ENCODE measurements at regions not wholly inside any gene's neighbourhood (a gene's known extent, or its start where the extent isn't known, plus 50 kb on each side); places are given as distances from the start of the nearest gene placed in this dataset.

DNA sequence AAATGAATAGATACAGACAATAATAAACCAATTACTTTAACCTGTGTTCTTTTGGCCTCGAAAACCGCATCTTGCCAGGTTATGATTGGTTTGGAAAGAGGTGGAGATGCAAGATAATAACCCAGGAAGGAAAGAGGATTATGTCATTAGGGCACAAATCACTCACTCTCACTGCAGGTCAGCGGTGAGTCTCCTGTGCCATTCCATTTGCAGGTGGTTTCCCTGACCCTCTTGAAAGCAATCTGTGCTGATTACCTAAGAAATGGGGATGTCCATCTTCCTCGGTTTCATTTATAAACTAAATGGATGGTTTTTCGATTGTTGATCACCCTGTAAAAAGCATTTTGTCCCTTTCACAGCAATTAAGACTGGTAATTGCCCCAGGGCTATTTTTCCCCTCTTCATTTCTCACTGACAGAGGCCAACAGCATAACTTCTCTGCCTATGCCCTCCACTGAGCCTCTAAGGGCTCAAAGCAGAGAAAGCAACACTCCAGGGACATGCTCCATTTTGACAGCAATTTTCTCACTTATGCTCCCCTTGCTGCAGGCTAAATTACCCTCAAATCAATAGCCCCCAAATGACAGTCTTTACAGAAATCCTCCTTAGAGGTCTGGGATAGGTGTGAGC is 257.5 kb downstream of the IPMK start:
- no peak for DNase-seq

DNA sequence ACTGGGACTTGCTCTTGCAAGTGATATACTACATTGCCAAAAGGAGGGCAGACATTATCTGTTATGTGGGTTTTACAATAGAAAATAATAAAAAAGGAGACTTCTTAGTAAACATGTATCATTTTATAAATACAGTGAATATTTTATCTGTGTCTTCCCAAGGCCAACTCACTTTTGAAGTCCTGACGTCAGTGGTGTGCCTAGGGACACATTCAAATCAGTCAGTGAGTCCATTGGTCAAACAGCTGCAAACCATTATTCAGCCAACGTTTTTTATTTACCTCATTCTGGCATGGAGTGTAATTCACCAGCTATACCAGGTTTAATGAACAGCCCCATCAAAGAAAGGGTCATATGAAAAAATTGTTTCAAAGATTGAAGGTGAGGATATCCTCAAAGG is 263.7 kb downstream of the IPMK start:
- no peak for DNase-seq

- no peak for DNase-seq
These were observed 266.5 kb downstream of the IPMK start for GRCh38 chr10:58001159-58001558.

- no peak for DNase-seq
These were observed 271.2 kb downstream of the IPMK start for GRCh38 chr10:57996536-57996935.

- no peak for DNase-seq
These were observed 274.4 kb downstream of the IPMK start for GRCh38 chr10:57993302-57993701.

- DNase-seq: no peak
These were observed 275.2 kb downstream of the IPMK start for GRCh38 chr10:57992321-57993077.

DNA sequence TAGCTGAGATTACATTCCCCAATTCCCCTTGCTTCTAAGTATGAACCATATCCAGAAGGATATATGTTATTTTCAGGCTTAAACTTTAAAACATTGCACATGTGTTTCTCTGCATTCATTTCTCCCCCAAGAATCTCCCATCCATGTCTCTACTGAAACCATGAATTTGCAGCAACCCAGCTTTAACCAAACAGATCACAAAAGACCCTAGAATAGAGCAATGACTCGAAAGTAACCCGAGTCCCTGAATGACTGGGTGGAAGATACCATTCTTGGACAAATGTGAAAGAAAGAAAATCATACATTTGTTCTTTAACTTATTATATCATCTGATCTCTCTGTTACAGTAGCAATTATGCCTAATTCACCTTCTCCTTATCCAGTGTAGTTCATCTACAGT is 278.7 kb downstream of the IPMK start:
- no peak for DNase-seq

- DNase-seq: no peak
These were observed 280.5 kb downstream of the IPMK start for GRCh38 chr10:57987055-57987721.

DNA sequence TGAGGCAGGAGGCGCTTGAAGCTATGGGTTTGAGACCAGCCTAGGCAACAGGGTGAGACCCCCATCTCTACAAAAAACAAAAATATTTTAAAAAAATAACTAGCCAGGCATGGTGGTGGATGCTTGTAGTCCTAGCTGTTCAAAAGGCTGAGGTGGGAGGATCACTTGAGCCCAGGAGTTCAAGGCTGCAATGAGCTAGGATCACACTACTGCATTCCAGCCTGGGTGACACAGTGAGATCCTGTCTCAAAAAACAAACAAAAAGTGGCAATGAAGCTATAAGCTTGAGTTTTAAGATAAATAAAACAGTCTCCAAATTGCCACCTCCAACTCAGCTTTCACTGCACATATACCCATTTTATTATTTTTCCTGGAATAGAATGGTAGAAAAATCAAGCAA is 281.3 kb downstream of the IPMK start:
- no peak for DNase-seq

DNA sequence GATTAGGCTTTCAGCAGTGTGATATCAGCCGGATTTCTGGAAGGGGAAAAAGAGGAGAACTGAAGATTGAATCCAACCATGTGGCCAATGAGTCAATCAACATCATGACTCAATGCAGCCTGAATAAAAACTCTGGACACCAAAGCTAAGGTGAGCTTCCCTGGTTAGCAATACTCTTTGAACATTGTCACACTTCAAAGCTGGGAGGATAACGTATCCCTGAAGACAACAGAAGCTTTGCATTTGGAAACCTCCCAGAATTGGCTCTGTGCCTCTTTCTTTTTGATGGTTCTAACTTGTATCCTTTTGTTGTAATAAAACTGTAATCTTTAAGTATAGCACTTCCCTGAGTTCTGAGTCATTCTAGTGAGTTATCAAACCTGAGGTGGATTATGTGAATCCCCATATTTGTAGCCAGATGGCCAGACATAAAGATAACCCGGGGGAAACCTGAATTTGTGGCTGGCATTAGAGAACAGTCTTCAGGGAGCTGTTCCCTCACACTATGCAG is 284.4 kb downstream of the IPMK start:
- no peak for DNase-seq

DNA sequence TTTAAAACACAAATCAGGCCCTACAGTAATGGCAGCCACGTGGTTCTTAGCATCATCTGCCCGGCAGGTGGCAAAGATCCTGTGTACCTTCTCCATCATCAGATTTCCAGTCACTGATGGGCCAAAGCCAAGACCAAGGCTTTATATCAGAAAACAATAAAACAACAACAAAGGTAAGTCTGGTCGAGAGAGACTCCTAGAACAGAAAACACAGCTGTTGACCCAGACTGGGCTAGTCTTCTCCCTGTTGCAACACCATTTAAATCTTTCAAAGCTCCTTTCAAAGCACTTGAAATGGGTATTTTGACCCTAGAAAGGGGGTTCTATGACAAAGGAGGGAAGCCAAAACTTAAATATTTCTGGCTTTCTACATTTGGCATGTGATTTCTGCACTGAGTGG is 285.6 kb downstream of the IPMK start:
- no peak for DNase-seq

DNA sequence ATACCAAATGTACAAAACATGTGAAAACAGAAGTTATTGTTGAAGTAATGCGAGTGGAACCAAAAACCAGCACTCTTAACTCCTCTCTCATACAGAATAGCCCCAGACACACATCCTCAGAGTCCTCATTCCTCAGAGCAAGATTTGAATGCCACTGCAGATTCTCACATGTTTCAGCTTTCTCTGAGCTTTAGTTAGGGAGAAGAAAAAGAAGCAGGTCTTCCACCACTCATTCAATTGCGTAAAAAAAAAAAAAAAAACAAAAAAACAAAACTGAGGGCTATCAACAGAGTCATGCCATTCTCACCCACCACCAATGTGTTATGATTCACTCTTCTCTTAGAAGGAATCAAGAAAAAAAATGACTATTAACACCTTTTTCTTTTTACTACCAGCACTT is 287.7 kb downstream of the IPMK start:
- no peak for DNase-seq

GRCh38 chr10:57979491-57979890 is 288.2 kb downstream of the IPMK start:
- no peak for DNase-seq

GRCh38 chr10:57977262-57977661 is 290.4 kb downstream of the IPMK start:
- no peak for DNase-seq

GRCh38 chr10:57973451-57973850 is 294.2 kb downstream of the IPMK start:
- DNase-seq: no peak

DNA sequence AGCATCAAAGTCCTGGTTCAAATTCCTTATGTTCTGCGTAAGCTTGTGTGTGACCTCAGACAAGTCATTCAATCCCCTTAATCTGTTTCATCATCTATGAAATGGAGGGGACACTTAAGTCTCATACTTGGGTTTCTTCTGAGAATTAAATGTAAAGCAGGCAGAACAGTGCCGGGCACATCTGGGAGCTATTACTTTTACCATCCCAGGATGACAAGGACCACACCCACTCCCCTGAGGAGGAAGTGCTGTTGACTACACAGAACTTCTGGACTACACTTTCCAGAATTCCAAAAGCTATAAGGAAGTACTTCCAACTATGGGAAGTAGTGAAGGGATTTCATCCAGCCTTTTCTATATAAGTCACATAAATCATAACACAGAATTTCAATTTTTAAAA is 294.9 kb downstream of the IPMK start:
- no peak for DNase-seq

GRCh38 chr10:57968328-57969016 is 299.2 kb downstream of the IPMK start:
- DNase-seq: no peak

GRCh38 chr10:57964351-57964750 is 303.3 kb downstream of the IPMK start:
- peak; percentile 8 for DNase-seq

DNA sequence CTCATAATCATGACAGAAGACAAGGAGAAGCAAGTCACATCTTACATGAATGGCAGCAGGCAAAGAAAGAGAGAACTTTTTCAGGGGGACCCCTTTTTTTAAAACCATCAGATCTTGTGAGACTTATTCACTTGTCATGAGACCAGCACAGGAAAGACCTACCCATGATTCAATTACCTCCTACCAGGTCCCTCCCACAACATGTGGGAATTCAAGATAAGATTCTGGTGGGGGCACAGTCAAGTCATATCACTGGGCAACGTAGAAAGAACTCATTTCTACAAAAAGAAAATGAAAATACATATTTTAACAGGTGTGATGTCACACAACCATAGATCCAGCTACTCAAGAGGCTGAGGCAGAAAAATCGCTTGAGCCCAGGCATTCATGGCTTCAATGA is 304.1 kb downstream of the IPMK start:
- no peak for DNase-seq

DNA sequence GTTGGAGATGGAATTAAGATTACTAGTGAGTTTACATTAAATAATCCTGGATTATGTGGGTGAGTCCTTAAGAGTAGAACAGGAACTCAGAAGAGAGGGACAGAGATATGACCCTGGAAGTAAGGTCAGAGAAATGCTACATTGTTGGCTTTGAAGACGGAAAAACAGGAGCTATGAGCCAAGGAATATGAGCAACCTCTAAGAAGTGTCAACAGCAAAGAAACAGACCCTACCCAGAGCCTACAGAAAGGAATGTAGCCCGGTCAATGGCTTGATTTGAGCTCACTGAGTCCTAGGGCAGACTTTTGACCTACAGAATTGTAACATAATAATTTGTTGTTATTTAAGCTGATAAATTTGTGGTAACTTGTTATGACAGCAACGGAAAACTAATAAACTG is 304.9 kb downstream of the IPMK start:
- no peak for DNase-seq

DNA sequence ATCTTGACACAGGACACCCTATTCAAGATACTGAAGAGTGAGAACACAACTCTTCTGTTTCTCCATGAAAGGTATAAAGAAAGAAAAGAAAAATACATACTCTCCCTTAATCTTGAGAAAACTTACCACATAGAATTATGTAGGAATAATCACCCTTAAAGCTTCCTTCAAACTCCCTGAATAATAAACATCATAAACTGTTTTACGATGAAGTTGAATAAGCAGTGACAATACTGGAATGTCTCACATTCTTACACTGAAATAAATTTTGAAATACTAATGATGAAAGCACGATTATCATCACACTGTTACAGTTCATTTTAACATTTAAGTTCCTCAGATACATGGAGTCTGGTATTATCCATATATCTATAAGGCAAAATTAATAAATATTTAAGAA is 306.2 kb downstream of the IPMK start:
- no peak for DNase-seq

DNA sequence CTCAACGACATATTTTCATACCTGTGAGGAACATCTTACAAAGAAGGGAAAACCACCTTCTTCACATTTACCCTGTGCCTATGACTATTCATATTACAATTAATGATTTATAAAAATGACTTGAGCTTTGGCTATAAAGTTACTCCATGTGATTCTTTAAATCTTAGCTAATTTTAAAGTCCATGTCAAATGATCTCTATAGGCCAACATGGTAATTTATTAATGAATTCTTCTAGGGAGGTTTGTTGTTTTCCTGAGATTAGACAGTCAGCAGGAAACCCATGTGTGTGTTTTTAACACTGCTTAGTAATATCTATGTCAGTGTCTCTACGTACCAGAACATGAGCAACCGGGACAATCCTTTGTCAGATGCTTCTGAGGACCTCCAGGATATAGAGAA is 307.3 kb downstream of the IPMK start:
- no peak for DNase-seq

DNA sequence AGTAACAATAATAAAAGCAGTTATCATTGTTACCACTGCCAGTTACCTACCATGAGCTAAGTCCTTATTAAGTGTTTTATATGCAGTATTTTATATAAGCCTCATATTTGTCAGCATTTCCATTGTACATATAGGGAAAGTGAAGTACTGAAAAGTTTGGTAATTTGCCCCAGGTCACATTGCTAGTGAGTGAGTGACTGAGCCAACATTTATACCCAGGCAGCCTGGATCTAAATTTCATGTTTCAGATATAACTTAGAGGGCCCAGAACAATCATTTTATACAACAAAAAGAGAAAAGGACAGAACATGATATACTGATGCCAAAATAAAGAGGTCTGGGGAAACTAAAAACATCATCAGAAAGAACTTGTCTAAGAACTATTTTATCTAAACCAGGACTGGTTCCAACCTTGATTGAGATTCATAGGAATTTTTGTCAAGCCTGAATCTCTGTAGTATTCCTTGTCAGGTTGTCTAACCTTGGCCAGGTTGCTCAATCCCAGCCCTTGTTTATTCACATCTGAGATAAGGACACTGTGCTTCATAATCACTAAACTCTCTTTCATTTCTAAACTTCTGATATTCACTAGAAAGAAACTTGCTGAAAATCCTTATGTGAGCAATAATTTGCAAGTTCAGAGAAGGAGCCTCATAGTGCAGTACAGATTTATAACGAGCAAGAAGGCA is 308.2 kb downstream of the IPMK start:
- DNase-seq: no peak
